ENCODE measurements at regions not wholly inside any gene's neighbourhood (a gene's known extent, or its start where the extent isn't known, plus 50 kb on each side); places are given as distances from the start of the nearest gene placed in this dataset.

DNA sequence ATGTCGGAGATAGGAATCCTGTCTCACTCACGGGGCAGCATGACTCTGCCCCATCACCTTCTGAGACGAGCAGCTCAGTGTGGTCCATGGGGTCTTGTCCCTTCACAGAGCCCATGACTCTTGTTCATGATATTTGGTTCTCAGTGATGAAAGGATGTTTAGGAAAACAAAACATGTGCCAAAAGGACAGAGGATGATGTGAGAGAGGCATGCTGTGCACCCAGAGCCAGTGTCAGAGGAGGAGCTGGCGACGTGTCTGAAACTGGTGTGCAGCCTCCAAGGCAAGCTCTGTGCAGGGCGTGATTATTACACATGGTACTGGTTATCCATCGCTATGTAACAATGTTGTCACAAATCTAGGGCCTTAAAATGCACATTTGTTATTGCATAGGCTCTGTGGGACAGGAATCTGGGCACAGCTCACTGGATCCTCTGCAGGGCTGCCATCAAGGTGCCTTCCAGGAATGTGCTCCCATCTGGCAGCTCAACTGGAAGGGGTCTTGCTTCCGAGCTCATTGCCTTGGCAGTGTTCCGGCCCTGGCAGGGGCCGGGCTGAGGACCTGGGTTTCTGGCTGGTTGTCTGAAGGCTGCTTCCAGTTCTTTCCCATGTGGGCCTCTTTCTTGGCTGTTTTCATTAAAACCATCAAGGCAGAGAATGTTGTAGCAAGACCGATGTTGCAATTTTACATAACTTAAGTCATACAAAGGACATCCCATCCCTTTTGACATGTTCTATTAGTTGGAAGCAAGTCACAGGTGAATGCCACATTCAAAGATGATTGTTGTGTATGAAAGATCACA lies 175.4 kb downstream of the ERMARD start:
- DNase-seq (ENCODE audit: low spot score, unreplicated experiment): no peak
- H3K36me3 Mint-ChIP-seq (ENCODE audit: insufficient read depth): no peaks in the 10 kb centered on the region
- H3K4me1 Mint-ChIP-seq (ENCODE audit: low read depth): peaks cover 9% of the 10 kb centered on the region
- H3K9me3 Mint-ChIP-seq (ENCODE audit: low read depth): peaks cover 11% of the 10 kb centered on the region
- no peak overlapping the region for H3K4me3 Mint-ChIP-seq (ENCODE audit: low read depth)
- H3K27ac Mint-ChIP-seq: no peak overlapping the region
- TF ChIP-seq, protein P1, sequence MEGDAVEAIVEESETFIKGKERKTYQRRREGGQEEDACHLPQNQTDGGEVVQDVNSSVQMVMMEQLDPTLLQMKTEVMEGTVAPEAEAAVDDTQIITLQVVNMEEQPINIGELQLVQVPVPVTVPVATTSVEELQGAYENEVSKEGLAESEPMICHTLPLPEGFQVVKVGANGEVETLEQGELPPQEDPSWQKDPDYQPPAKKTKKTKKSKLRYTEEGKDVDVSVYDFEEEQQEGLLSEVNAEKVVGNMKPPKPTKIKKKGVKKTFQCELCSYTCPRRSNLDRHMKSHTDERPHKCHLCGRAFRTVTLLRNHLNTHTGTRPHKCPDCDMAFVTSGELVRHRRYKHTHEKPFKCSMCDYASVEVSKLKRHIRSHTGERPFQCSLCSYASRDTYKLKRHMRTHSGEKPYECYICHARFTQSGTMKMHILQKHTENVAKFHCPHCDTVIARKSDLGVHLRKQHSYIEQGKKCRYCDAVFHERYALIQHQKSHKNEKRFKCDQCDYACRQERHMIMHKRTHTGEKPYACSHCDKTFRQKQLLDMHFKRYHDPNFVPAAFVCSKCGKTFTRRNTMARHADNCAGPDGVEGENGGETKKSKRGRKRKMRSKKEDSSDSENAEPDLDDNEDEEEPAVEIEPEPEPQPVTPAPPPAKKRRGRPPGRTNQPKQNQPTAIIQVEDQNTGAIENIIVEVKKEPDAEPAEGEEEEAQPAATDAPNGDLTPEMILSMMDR (IDR thresholded peaks at IDR 0.05; ENCODE audit: unreplicated experiment): no peak
- no peaks in the 10 kb centered on the region for H3K27me3 Mint-ChIP-seq

- Mint-ChIP-seq H3K4me3 (ENCODE audit: low read depth) (no peak overlapping the region), H3K27ac (no peak overlapping the region)
Observed at GRCh38 chr6:169923468-169924464, 172.3 kb downstream of the ERMARD start.

GRCh38 chr6:169921853-169922824 lies 170.7 kb downstream of the ERMARD start:
- TF ChIP-seq, protein P1 (IDR thresholded peaks at IDR 0.05; ENCODE audit: unreplicated experiment): no peak
- DNase-seq (ENCODE audit: low spot score, unreplicated experiment): no peak
- no peaks in the 10 kb centered on the region for H3K36me3 Mint-ChIP-seq (ENCODE audit: insufficient read depth)
- no peaks in the 10 kb centered on the region for H3K9me3 Mint-ChIP-seq (ENCODE audit: low read depth)
- peaks cover 10% of the 10 kb centered on the region for H3K4me1 Mint-ChIP-seq (ENCODE audit: low read depth)
- H3K27ac Mint-ChIP-seq: no peak overlapping the region
- H3K4me3 Mint-ChIP-seq (ENCODE audit: low read depth): no peak overlapping the region
- no peaks in the 10 kb centered on the region for H3K27me3 Mint-ChIP-seq

More at GRCh38 chr6:169923468-169924464, 172.3 kb downstream of the ERMARD start:
- TF ChIP-seq, protein P1 (IDR thresholded peaks at IDR 0.05; ENCODE audit: unreplicated experiment): no peak
- Mint-ChIP-seq H3K9me3 (ENCODE audit: low read depth) (peaks cover 1% of the 10 kb centered on the region), H3K36me3 (ENCODE audit: insufficient read depth) (no peaks in the 10 kb centered on the region), H3K27me3 (no peaks in the 10 kb centered on the region), H3K4me1 (ENCODE audit: low read depth) (peaks cover 10% of the 10 kb centered on the region)
- no peak for DNase-seq (ENCODE audit: low spot score, unreplicated experiment)

- Mint-ChIP-seq H3K27ac (no peak overlapping the region), H3K4me1 (ENCODE audit: low read depth) (peaks cover 13% of the 10 kb centered on the region), H3K9me3 (ENCODE audit: low read depth) (peaks cover 1% of the 10 kb centered on the region), H3K36me3 (ENCODE audit: insufficient read depth) (no peaks in the 10 kb centered on the region), H3K27me3 (no peaks in the 10 kb centered on the region), H3K4me3 (ENCODE audit: low read depth) (no peak overlapping the region)
- no peak for DNase-seq (ENCODE audit: low spot score, unreplicated experiment)
- TF ChIP-seq, protein P1 (IDR thresholded peaks at IDR 0.05; ENCODE audit: unreplicated experiment): no peak
Observed at GRCh38 chr6:169921217-169921616, 169.8 kb downstream of the ERMARD start.
